ENCODE measurements at regions not wholly inside any gene's neighbourhood (a gene's known extent, or its start where the extent isn't known, plus 50 kb on each side); places are given as distances from the start of the nearest gene placed in this dataset.
A peak's percentile ranks its signal among the peaks of the same experiment; 100 is the strongest.
"Not testable (repeated sequence)": the region's sequence is repeated elsewhere in the genome, so short reads cannot be mapped to it uniquely, and the experiment has no call there.

- DNase-seq: no peak
Observed at GRCh38 chr11:24390762-24391161, 106.1 kb upstream of the LUZP2 start.

- DNase-seq: peak; percentile 35
Observed at GRCh38 chr11:24391167-24391566, 105.7 kb upstream of the LUZP2 start.

- no peak for DNase-seq
Observed at GRCh38 chr11:24400059-24400665, 96.7 kb upstream of the LUZP2 start.

- DNase-seq: no peak
Observed at GRCh38 chr11:24406389-24406788, 90.5 kb upstream of the LUZP2 start.

GRCh38 chr11:24406980-24407379 is 89.9 kb upstream of the LUZP2 start:
- no peak for DNase-seq

GRCh38 chr11:24407733-24408132 is 89.1 kb upstream of the LUZP2 start:
- DNase-seq: no peak

GRCh38 chr11:24408202-24408601 is 88.7 kb upstream of the LUZP2 start:
- DNase-seq: no peak

- DNase-seq: no peak
Observed at GRCh38 chr11:24411791-24412190, 85.1 kb upstream of the LUZP2 start.

- no peak for DNase-seq
Observed at GRCh38 chr11:24412722-24413121, 84.1 kb upstream of the LUZP2 start.

GRCh38 chr11:24413391-24413790 is 83.5 kb upstream of the LUZP2 start:
- DNase-seq: no peak

GRCh38 chr11:24415955-24416636 is 80.8 kb upstream of the LUZP2 start:
- DNase-seq: not testable (repeated sequence)

- peak; percentile 43 for DNase-seq
Observed at GRCh38 chr11:24421766-24422165, 75.1 kb upstream of the LUZP2 start.

- DNase-seq: peak; percentile 74
Observed at GRCh38 chr11:24422376-24422775, 74.5 kb upstream of the LUZP2 start.

- DNase-seq: no peak
Observed at GRCh38 chr11:24437123-24437522, 59.7 kb upstream of the LUZP2 start.
